HUES6 (cell line): ENCODE measurements at regions not wholly inside any gene's neighbourhood (a gene's known extent, or its start where the extent isn't known, plus 50 kb on each side); places are given as distances from the start of the nearest gene placed in this dataset.

Experiments used
- H3K27ac ChIP-seq: 2 replicates; pipeline ENCODE4 v1.7.0; 2013; ENCODE audit warnings: low read depth, mild to moderate bottlenecking, low read length, inconsistent platforms
- H3K27me3 ChIP-seq: 2 replicates; pipeline ENCODE4 v1.6.1; 2013; ENCODE audit warnings: low read length; ENCODE audit not compliant: control insufficient read depth, insufficient read depth
- H3K36me3 ChIP-seq: 2 replicates; pipeline ENCODE4 v1.6.1; 2013; ENCODE audit warnings: low read length; ENCODE audit not compliant: control insufficient read depth, insufficient read depth
- H3K4me1 ChIP-seq: 2 replicates; pipeline ENCODE4 v1.6.1; 2013; ENCODE audit warnings: low read length; ENCODE audit not compliant: control insufficient read depth, insufficient read depth
- H3K4me3 ChIP-seq: 2 replicates; pipeline ENCODE4 v1.5.1; 2013; ENCODE audit warnings: low read depth, low read length
- H3K9ac ChIP-seq: one replicate; pipeline ENCODE4 v1.6.1; 2013; ENCODE audit warnings: mild to moderate bottlenecking, low read length
- H3K9me3 ChIP-seq: 2 replicates; pipeline ENCODE4 v1.6.1; 2013; ENCODE audit warnings: low read depth, low read length; ENCODE audit not compliant: control insufficient read depth, insufficient read depth

- Histone ChIP-seq H3K27ac (no peak overlapping the region), H3K9ac (no peak overlapping the region), H3K27me3 (no peaks in the 10 kb centered on the region), H3K36me3 (no peaks in the 10 kb centered on the region), H3K9me3 (0 out of 2 replicates have a peak, but pooled peaks cover 2% of the 10 kb centered on the region), H3K4me3 (no peak overlapping the region), H3K4me1 (peaks cover 9% of the 10 kb centered on the region)
Observed at GRCh38 chr18:24810561-24811305, 350.3 kb downstream of the HRH4 start.

GRCh38 chr18:24811950-24812681 is 351.7 kb downstream of the HRH4 start:
- no peak overlapping the region for H3K27ac ChIP-seq
- H3K9me3 ChIP-seq, result 0 out of 2 replicates have a peak, but pooled peaks cover 2% of the 10 kb centered on the region
- H3K27me3 ChIP-seq, result no peaks in the 10 kb centered on the region
- H3K36me3 ChIP-seq, result no peaks in the 10 kb centered on the region
- no peak overlapping the region for H3K4me3 ChIP-seq
- H3K9ac ChIP-seq, result no peak overlapping the region
- H3K4me1 ChIP-seq, result peaks cover 13% of the 10 kb centered on the region

- no peak overlapping the region for H3K27ac ChIP-seq
- H3K9me3 ChIP-seq, result no peaks in the 10 kb centered on the region
- H3K27me3 ChIP-seq, result no peaks in the 10 kb centered on the region
- H3K4me1 ChIP-seq, result peaks cover 32% of the 10 kb centered on the region
- no peak overlapping the region for H3K9ac ChIP-seq
- no peaks in the 10 kb centered on the region for H3K36me3 ChIP-seq
- H3K4me3 ChIP-seq, result no peak overlapping the region
Observed at GRCh38 chr18:24814521-24814920, 354.1 kb downstream of the HRH4 start.

- H3K36me3 ChIP-seq, result no peaks in the 10 kb centered on the region
- no peak overlapping the region for H3K27ac ChIP-seq
- no peaks in the 10 kb centered on the region for H3K9me3 ChIP-seq
- no peak overlapping the region for H3K9ac ChIP-seq
- no peaks in the 10 kb centered on the region for H3K27me3 ChIP-seq
- H3K4me3 ChIP-seq, result no peak overlapping the region
- H3K4me1 ChIP-seq, result peaks cover 32% of the 10 kb centered on the region
Observed at GRCh38 chr18:24817150-24817549, 356.7 kb downstream of the HRH4 start.

- no peak overlapping the region for H3K27ac ChIP-seq
- H3K9ac ChIP-seq, result no peak overlapping the region
- no peaks in the 10 kb centered on the region for H3K9me3 ChIP-seq
- H3K36me3 ChIP-seq, result no peaks in the 10 kb centered on the region
- H3K4me1 ChIP-seq, result peaks cover 32% of the 10 kb centered on the region
- H3K27me3 ChIP-seq, result no peaks in the 10 kb centered on the region
- H3K4me3 ChIP-seq, result no peak overlapping the region
Observed at GRCh38 chr18:24817587-24818371, 357.3 kb downstream of the HRH4 start.

GRCh38 chr18:24818441-24818840 is 358.0 kb downstream of the HRH4 start:
- Histone ChIP-seq H3K27me3 (no peaks in the 10 kb centered on the region), H3K4me3 (no peak overlapping the region), H3K9ac (no peak overlapping the region), H3K9me3 (no peaks in the 10 kb centered on the region), H3K27ac (no peak overlapping the region), H3K36me3 (no peaks in the 10 kb centered on the region), H3K4me1 (peaks cover 32% of the 10 kb centered on the region)

- Histone ChIP-seq H3K27ac (no peak overlapping the region), H3K9ac (no peak overlapping the region), H3K4me3 (no peak overlapping the region), H3K27me3 (no peaks in the 10 kb centered on the region), H3K4me1 (peaks cover 32% of the 10 kb centered on the region), H3K9me3 (no peaks in the 10 kb centered on the region), H3K36me3 (no peaks in the 10 kb centered on the region)
Observed at GRCh38 chr18:24819141-24819890, 358.9 kb downstream of the HRH4 start.

GRCh38 chr18:24825397-24825796 is 365.0 kb downstream of the HRH4 start:
- Histone ChIP-seq H3K4me1 (peaks cover 20% of the 10 kb centered on the region), H3K27ac (no peak overlapping the region), H3K27me3 (no peaks in the 10 kb centered on the region), H3K9me3 (no peaks in the 10 kb centered on the region), H3K36me3 (no peaks in the 10 kb centered on the region), H3K9ac (no peak overlapping the region), H3K4me3 (no peak overlapping the region)

GRCh38 chr18:24826605-24827004 is 366.2 kb downstream of the HRH4 start:
- Histone ChIP-seq H3K27me3 (no peaks in the 10 kb centered on the region), H3K9ac (no peak overlapping the region), H3K4me1 (peaks cover 24% of the 10 kb centered on the region), H3K36me3 (no peaks in the 10 kb centered on the region), H3K4me3 (no peak overlapping the region), H3K27ac (no peak overlapping the region), H3K9me3 (no peaks in the 10 kb centered on the region)

GRCh38 chr18:24827501-24827900 is 367.1 kb downstream of the HRH4 start:
- Histone ChIP-seq H3K9me3 (no peaks in the 10 kb centered on the region), H3K9ac (no peak overlapping the region), H3K4me3 (no peak overlapping the region), H3K36me3 (no peaks in the 10 kb centered on the region), H3K27me3 (no peaks in the 10 kb centered on the region), H3K27ac (no peak overlapping the region), H3K4me1 (peaks cover 27% of the 10 kb centered on the region)
